Loucy (cell line): ENCODE measurements at regions not wholly inside any gene's neighbourhood (a gene's known extent, or its start where the extent isn't known, plus 50 kb on each side); places are given as distances from the start of the nearest gene placed in this dataset.

Experiments
- EZH2phosphoT487 ChIP-seq: fragments of 200-600 bp; IDR thresholded peaks from 2 replicates; pipeline ENCODE4 v1.6.1; 2018; ENCODE audit warnings: antibody characterized with exemption, mild to moderate bottlenecking, moderate library complexity, borderline replicate concordance
- TF ChIP-seq, protein P1 (sequence below): fragments of 200-600 bp; sonication (generic); conservative IDR thresholded peaks from 2 replicates; pipeline ENCODE4 v1.5.1; 2014; ENCODE audit warnings: mild to moderate bottlenecking, antibody characterized with exemption, low read length

DNA sequence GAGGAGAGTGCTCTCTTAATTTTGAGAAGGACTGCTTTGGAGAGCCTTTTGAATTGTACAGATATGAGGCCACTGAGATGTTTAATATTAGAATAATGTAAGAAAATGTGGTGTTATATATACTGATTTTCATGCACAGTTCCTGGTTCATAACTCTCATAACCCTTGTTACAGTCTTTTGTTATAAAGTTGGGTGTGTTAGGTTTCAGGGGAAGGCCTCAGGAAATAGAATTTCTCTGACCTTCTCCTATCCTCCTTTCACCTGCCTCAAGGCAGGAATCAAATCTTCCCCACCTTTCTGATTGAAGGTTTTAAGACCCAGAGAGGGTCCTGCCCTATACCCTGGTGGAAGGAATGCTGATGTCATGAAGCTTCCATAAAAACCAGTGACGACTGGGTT, 245.9 kb downstream of the NSUN3 start:
- TF ChIP-seq, protein P1, sequence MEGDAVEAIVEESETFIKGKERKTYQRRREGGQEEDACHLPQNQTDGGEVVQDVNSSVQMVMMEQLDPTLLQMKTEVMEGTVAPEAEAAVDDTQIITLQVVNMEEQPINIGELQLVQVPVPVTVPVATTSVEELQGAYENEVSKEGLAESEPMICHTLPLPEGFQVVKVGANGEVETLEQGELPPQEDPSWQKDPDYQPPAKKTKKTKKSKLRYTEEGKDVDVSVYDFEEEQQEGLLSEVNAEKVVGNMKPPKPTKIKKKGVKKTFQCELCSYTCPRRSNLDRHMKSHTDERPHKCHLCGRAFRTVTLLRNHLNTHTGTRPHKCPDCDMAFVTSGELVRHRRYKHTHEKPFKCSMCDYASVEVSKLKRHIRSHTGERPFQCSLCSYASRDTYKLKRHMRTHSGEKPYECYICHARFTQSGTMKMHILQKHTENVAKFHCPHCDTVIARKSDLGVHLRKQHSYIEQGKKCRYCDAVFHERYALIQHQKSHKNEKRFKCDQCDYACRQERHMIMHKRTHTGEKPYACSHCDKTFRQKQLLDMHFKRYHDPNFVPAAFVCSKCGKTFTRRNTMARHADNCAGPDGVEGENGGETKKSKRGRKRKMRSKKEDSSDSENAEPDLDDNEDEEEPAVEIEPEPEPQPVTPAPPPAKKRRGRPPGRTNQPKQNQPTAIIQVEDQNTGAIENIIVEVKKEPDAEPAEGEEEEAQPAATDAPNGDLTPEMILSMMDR, result no peak
- no peak for TF ChIP-seq EZH2phosphoT487
